A204.1 (cell line): ENCODE measurements at regions not wholly inside any gene's neighbourhood (a gene's known extent, or its start where the extent isn't known, plus 50 kb on each side); places are given as distances from the start of the nearest gene placed in this dataset.

Experiments used
- FAIRE-seq: peaks from 2 replicates; lab custom pipeline; 2012; peaks lifted over from hg19 to GRCh38; lab: Jason Lieb, UNC

DNA sequence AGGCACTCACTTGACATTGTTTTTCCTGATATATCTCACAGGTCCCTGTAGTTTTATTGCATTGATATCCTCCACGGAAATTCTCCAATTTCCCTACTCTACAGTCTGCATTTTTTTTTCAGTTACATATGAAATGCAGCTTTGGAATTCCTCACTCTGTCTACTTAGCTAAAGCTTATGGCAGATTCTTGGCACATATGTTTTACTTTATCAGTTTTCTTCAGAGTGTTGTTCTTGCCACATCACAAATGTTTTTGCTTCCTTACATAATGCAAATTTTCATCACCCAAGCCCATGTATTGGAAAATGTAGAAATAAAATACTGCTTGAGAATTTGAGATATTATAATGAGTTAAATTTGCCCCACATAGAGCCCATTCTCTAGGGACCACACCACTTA is 1895.1 kb downstream of the MRPL39 start:
- FAIRE-seq: no peak

DNA sequence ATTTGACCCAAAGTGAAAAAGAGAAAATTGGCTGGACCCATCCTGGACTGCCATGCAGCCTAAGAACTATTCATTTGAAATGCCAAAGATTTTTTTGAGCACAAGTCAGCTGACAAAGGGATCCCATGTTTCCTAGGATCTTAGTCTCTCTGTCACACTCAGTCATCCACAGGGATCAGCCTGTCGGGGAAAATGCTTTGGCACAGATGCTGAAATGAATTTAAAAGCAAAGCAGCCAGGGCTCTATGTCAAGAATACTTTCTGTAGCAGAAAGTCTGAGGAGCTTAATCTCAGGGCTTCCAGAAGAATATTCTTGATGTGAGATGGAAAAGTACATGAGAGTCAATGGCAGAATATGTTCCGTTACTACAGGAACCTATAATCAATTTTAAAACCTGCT is 1900.8 kb downstream of the MRPL39 start:
- no peak for FAIRE-seq

GRCh38 chr21:23699402-23699801 is 1907.9 kb downstream of the MRPL39 start:
- FAIRE-seq: no peak

DNA sequence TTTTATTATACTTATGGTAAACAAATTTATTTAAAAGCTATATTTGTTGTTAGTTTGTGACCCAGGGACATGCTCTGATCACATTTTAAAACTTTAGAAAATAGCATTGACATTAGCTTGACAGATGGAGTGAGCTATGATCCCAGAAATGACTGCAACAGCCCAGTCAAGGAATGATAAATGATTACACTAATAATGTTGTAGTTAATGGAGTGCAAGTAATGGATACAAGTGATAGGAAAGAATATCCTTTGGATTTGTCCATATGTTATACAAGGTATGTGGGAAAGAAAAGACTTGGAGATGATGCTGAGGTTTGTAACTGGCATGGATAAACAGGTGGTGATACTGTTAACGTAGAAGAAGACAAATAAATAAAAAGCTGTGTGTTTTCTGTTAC is 1908.7 kb downstream of the MRPL39 start:
- no peak for FAIRE-seq

DNA sequence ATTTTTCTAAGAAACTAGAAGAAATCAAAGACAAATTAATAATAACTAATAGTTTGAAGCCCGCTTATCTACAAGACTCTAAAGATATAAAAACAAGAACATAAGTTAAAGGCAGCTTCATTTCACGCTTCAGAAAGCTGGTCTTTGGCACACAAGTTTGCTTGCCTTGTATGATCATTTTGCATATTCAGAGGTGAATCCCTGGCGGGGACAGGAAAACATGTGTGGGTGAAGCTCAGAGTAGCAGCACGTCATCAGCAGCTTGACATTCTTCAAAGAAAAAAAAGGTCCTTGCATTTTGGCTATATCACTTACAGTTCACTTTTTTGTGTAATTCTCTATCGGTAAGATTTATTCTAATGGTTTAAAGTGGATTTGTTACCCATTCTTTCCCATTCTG is 1911.8 kb downstream of the MRPL39 start:
- no peak for FAIRE-seq

DNA sequence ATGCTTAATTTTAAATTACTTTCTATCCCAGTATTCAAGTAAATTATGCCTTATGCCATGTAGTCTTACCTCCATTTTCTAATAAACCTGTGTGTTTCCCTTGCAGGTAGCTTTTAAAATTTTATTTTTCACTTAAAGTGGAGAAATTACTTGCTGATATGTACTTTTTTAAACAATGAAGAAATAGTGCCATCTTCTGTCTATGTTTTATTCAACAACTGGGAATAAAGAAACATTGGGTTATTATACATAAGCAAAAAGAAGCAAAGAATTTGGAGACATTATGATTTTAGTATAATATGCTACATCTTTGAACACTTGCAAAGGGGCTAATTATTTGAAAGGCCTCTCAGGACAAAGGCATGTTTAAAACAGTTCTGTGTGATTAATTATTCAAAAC is 1912.9 kb downstream of the MRPL39 start:
- peak; percentile 76 for FAIRE-seq

DNA sequence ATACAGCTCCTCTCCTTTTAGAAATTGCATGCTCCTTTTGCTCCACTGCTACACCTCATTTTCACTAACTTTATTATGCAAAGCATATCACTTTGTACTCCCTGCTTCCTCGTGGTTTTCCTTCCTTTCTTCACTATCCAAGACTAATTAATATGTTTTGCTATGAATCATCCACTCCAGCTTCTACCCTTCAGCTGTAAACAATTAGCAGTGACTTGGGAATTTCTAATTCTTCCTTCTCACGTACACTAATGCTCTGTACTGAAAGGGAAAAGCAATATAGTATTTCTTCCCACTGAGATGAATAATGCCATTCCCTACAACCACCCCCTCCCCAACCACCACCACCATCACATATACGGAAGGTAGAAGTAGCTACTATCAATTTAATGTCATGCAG is 1917.0 kb downstream of the MRPL39 start:
- FAIRE-seq: no peak

GRCh38 chr21:23686737-23687523 is 1920.4 kb downstream of the MRPL39 start:
- no peak for FAIRE-seq

GRCh38 chr21:23684431-23684830 is 1922.8 kb downstream of the MRPL39 start:
- FAIRE-seq: no peak

GRCh38 chr21:23664193-23664694 is 1943.0 kb downstream of the MRPL39 start:
- no peak for FAIRE-seq

- no peak for FAIRE-seq
Observed at GRCh38 chr21:23660560-23660959, 1946.7 kb downstream of the MRPL39 start.

GRCh38 chr21:23644768-23645167 is 1962.5 kb downstream of the MRPL39 start:
- no peak for FAIRE-seq

DNA sequence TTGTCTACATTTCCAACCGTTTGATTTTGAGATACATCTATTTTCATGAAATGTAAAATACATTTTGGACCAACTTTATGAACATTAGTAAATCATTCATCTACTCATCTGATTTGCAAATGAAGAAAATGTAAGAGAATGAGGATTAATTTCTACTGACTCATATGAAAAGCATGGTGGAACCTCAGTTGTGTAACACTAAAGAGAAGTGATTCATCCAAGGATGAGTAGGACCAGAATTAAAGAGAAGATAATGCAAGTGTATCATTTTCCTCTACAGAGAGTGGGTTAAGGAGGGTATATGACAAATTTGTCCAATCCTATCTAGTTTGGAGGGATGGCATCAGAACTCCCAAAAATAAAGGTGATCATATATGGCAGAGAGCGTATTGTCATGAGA is 1967.6 kb downstream of the MRPL39 start:
- no peak for FAIRE-seq

DNA sequence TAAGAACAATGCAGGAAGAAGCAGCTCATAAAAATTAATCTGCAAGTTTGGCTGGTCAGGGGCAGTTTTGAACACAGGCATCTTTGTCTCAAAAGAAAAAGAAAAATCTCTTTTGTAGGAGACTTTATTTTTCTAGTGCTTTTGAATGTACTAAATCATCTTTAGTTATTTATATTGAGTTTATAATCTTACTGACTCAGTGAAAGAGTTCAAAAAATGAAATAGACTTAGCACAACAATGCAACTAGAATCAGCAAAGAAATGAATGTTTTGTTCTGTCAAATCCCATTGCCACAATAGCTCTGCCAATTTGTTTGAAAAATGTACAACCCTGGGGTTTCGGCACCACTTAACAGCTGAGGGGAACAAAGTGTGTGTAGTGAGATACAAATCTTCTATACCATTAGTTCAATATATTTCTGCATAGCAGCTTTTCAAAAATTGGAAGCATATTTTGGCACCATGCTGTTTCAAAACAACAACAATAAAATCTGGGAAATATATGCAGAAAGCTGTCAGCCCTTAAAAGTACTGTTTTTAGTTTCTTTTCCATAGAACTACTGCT is 1969.1 kb downstream of the MRPL39 start:
- FAIRE-seq: no peak

- no peak for FAIRE-seq
Observed at GRCh38 chr21:23633447-23633940, 1973.8 kb downstream of the MRPL39 start.

DNA sequence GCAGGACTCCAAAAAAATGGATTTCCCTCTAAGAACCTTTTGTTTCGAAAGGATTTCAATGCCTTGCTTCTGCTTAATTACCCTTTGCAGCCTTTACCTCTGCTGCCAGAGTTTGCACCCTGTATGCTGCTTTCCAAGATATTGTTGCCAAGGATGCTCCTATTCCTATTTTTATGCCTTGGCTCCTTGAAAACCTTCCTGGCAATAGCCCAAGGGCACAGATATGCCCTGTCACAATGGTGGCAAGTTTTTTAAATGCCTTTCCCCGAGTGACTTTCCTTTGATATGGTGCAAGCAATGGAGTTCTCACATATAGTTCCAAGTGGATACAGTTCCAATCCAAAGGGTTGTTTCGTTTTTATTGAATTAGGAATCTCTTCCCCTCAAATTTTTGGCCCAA is 1983.0 kb downstream of the MRPL39 start:
- no peak for FAIRE-seq

- FAIRE-seq: no peak
Observed at GRCh38 chr21:23613014-23613413, 1994.3 kb downstream of the MRPL39 start.

DNA sequence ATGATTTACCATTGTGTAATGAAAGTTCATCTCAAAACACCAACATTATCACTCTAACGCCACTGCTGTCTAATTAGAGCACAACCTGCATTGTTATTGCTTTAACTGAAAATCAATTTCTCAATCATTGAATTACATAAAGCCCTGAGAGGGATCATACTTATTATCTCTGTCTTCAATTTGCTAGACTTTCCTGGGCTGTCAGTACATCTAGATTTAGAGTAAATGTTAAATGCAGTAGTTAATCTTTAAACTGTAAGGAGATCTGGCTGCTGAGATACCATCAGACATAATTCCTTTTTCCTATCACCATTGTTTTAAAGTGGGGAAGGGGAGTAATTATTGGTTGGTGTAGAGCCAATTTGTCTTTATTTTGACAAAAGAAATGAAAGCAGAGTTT is 1995.1 kb downstream of the MRPL39 start:
- FAIRE-seq: no peak

DNA sequence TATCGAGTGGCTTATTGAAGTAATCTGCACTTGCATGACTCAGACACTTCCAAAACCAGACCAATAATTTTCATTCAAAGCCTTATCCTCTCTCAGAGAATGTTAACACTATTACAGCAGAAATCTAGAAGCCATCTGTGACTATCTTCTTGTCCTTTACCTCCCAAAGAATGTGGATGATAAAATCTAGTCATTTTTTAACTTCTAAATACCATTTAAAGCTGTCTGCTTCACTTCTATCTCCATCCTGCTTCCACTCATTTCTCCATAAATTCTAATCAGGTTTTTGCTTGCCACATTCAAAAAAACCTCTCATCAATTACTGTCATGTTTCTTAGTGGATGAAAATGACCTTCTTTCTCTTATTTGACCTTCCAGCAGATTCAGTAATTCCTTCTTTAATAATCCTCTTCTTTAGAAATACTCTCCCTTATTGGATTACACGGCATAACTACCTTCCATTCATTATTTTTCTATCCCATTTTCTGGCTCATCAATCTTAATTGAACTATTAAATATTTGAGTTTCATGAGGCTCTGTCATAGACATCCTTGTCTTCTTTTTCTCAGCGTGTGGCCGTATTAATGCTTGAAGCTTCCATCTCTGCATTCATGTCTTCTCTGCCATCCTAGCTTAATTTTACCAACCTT is 1999.4 kb downstream of the MRPL39 start:
- FAIRE-seq: no peak

DNA sequence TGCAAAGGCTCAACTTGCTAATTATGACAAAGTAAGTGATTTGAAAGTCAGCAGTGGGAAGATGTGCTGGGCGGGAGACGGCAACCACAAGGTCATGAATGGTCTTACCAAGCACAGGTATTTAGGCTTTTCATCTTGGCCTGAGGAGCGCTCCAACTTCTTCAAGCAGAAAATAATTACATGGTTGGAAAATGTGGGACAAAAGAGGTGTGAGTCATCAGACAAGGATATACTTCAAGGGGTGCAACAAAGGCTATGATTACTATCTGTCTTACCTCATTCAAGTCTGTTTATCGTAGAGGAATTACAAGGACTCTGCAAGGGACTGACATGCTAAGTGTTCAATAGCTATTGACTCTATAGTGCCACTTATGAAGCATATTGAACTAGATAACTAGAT is 2005.7 kb downstream of the MRPL39 start:
- FAIRE-seq: no peak

- no peak for FAIRE-seq
Observed at GRCh38 chr21:23593582-23593981, 2013.7 kb downstream of the MRPL39 start.

- FAIRE-seq: no peak
Observed at GRCh38 chr21:23585419-23585818, 2021.9 kb downstream of the MRPL39 start.

- FAIRE-seq: peak; percentile 88
Observed at GRCh38 chr21:23579573-23579972, 2027.7 kb downstream of the MRPL39 start.
